Body of pancreas (tissue), 4 donors: ENCODE measurements at regions not wholly inside any gene's neighbourhood (a gene's known extent, or its start where the extent isn't known, plus 50 kb on each side); places are given as distances from the start of the nearest gene placed in this dataset.

Experiments used
- CTCF ChIP-seq, 7 experiments: fragments of 450-650 bp in 4 of 7; fragments of 200-600 bp in 3 of 7; sonication (generic) in 3 of 7; IDR thresholded peaks; one replicate each; pipeline ENCODE4 v1.5.1; 2016 to 2019; ENCODE audit warnings: antibody characterized with exemption in 7 of 7
- POLR2A ChIP-seq, 3 donors: fragments of 450-650 bp; IDR thresholded peaks; one replicate each; pipeline ENCODE4 v1.6.1; 2016; ENCODE audit warnings: antibody characterized with exemption in 3 of 3, mild to moderate bottlenecking in 2 of 3

- TF ChIP-seq CTCF (IDR thresholded peaks at IDR 0.05): no peak
- TF ChIP-seq POLR2A (IDR thresholded peaks at IDR 0.05): no peak
These were observed 266.5 kb downstream of the IPMK start for GRCh38 chr10:58001159-58001558.
